GM10266 (cell line): ENCODE measurements at regions not wholly inside any gene's neighbourhood (a gene's known extent, or its start where the extent isn't known, plus 50 kb on each side); places are given as distances from the start of the nearest gene placed in this dataset.

ENCODE experiments used
- DNase-seq: peaks from one replicate; pipeline ENCODE4 v3.0.0; 2012; ENCODE audit errors: extremely low spot score
- TF ChIP-seq, protein P1 (sequence below): IDR thresholded peaks from 2 replicates; pipeline ENCODE4 v1.5.1; 2012; ENCODE audit warnings: mild to moderate bottlenecking, low read depth; ENCODE audit not compliant: control insufficient read depth, insufficient read depth; ENCODE audit errors: missing control alignments

DNA sequence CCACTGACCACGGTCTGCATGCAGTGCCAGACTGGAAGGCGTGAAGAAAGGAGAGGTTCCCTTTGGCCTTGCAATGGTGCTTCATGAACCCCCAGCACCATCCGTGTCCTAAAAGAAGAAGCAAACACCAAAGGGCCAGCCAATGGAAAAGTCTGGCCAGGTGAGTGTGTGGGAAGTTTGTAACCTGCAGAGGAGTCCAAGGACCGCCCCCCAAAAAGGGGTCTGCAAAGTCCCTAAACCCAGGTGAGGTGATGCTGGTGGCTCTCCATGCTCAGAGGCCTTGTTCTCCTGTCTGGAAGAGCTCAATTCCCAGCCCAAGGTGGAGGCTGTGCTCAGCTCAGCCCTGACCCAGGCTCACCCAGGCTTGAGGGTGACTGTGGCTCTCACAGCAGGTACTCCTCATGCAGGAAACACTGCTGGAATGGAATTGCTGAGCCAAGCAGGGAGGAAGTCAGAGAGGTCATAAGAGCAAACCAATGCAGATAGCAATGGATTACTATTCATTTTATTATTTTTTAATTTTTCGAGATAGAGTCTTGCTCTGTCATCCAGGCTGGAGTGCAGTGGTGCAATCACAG is 52.4 kb upstream of the NANOS1 start:
- TF ChIP-seq, protein P1, sequence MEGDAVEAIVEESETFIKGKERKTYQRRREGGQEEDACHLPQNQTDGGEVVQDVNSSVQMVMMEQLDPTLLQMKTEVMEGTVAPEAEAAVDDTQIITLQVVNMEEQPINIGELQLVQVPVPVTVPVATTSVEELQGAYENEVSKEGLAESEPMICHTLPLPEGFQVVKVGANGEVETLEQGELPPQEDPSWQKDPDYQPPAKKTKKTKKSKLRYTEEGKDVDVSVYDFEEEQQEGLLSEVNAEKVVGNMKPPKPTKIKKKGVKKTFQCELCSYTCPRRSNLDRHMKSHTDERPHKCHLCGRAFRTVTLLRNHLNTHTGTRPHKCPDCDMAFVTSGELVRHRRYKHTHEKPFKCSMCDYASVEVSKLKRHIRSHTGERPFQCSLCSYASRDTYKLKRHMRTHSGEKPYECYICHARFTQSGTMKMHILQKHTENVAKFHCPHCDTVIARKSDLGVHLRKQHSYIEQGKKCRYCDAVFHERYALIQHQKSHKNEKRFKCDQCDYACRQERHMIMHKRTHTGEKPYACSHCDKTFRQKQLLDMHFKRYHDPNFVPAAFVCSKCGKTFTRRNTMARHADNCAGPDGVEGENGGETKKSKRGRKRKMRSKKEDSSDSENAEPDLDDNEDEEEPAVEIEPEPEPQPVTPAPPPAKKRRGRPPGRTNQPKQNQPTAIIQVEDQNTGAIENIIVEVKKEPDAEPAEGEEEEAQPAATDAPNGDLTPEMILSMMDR, result no peak
- no peak for DNase-seq

DNA sequence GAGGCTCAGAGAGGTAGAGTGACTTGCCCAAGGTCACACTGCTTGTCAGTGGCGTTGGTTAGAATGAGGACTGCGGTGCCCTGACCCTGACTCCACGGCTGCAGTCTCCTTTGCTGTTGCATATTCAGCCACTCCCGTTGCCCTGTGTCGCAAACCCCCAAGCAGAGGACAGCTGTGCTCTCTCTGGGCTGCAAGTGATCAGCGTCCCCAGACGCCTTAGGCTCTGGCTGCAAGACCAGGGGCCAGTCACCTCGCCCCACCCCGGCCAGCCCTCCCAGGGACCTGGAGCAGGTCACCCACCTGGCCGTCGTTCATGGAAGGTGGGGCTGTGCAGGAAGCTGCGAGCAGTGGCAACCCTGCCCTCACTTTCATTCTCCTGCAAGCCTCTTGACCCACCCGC is 51.7 kb upstream of the NANOS1 start:
- TF ChIP-seq, protein P1, result no peak
- no peak for DNase-seq

GRCh38 chr10:118978316-118978997 is 51.1 kb upstream of the NANOS1 start:
- DNase-seq, result no peak
- TF ChIP-seq, protein P1, result no peak

GRCh38 chr10:118978998-118979350 is 50.5 kb upstream of the NANOS1 start:
- TF ChIP-seq, protein P1, result no peak
- DNase-seq, result no peak

DNA sequence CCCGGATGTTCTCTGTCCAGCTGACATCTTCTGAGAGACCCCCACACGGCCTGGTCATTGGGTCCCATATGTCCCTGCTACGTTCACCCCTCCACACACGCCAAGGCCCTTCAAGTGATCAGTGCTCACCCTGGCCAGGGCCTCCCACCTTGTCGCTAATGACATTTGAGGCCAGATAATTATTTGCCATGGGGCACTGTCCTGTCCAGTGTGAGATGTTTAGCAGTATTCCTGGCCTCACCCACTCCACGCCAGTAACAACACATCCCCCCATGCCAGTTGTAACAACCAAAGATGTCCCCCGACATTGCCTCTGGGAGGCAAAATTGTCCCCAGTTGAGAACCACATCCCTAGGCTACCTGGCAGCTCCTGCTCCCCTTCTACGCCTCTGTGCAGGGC is 49.9 kb upstream of the NANOS1 start:
- no peak for DNase-seq

More for the DNA sequence above, 49.9 kb upstream of the NANOS1 start:
- TF ChIP-seq, protein P1, result no peak
